GM19452 (cell line): ENCODE measurements at regions not wholly inside any gene's neighbourhood (a gene's known extent, or its start where the extent isn't known, plus 50 kb on each side); places are given as distances from the start of the nearest gene placed in this dataset.

Experiments used
- ATAC-seq: cut with Tn5 transposase; IDR thresholded peaks from one replicate; pipeline ENCODE4 v1.9.1; 2021; ENCODE audit not compliant: unreplicated experiment

- no peak for ATAC-seq
Measured at GRCh38 chr20:58162986-58163385, 65.5 kb downstream of the ANKRD60 start.

GRCh38 chr20:58161192-58161591 is 67.3 kb downstream of the ANKRD60 start:
- ATAC-seq, result no peak

- no peak for ATAC-seq
Measured at GRCh38 chr20:58160451-58161061, 67.9 kb downstream of the ANKRD60 start.

- ATAC-seq, result no peak
Measured at GRCh38 chr20:58155148-58155925, 73.1 kb downstream of the ANKRD60 start.

GRCh38 chr20:58154113-58154512 is 74.3 kb downstream of the ANKRD60 start:
- no peak for ATAC-seq

- ATAC-seq, result no peak
Measured at GRCh38 chr20:58153121-58153520, 75.3 kb downstream of the ANKRD60 start.

GRCh38 chr20:58150772-58151171 is 77.7 kb downstream of the ANKRD60 start:
- ATAC-seq, result no peak

- ATAC-seq, result no peak
Measured at GRCh38 chr20:58149437-58150091, 78.9 kb downstream of the ANKRD60 start.

- no peak for ATAC-seq
Measured at GRCh38 chr20:58148891-58149290, 79.6 kb downstream of the ANKRD60 start.

GRCh38 chr20:58147628-58148370 is 80.7 kb downstream of the ANKRD60 start:
- ATAC-seq, result no peak

- no peak for ATAC-seq
Measured at GRCh38 chr20:58146746-58147140, 81.7 kb downstream of the ANKRD60 start.

GRCh38 chr20:58146081-58146745 is 82.2 kb downstream of the ANKRD60 start:
- ATAC-seq, result no peak

- no peak for ATAC-seq
Measured at GRCh38 chr20:58145506-58146080, 82.9 kb downstream of the ANKRD60 start.

GRCh38 chr20:58144096-58144495 is 84.4 kb downstream of the ANKRD60 start:
- no peak for ATAC-seq

GRCh38 chr20:58143531-58143930 is 84.9 kb downstream of the ANKRD60 start:
- ATAC-seq, result no peak

GRCh38 chr20:58142843-58143185 is 85.6 kb downstream of the ANKRD60 start:
- no peak for ATAC-seq

GRCh38 chr20:58141971-58142842 is 86.2 kb downstream of the ANKRD60 start:
- no peak for ATAC-seq

GRCh38 chr20:58141496-58141895 is 87.0 kb downstream of the ANKRD60 start:
- no peak for ATAC-seq

- no peak for ATAC-seq
Measured at GRCh38 chr20:58140787-58141425, 87.5 kb downstream of the ANKRD60 start.
